GM06990 (cell line): ENCODE measurements at regions not wholly inside any gene's neighbourhood (a gene's known extent, or its start where the extent isn't known, plus 50 kb on each side); places are given as distances from the start of the nearest gene placed in this dataset.

Experiments used
- DNase-seq: peaks from one replicate; pipeline ENCODE4 v3.0.0-alpha.2; 2011; ENCODE audit not compliant: insufficient read length; ENCODE audit errors: extremely low read depth
- H3K27me3 ChIP-seq: replicated peaks from 2 replicates; pipeline ENCODE4 v1.6.0; 2011; ENCODE audit warnings: low read length; ENCODE audit not compliant: control insufficient read depth, insufficient read depth
- H3K36me3 ChIP-seq: 2 replicates; pipeline ENCODE4 v1.5.1; 2011; ENCODE audit warnings: low read length; ENCODE audit not compliant: control insufficient read depth, insufficient read depth
- H3K4me3 ChIP-seq: replicated peaks from 2 replicates; pipeline ENCODE4 v1.5.1; 2011; ENCODE audit warnings: low read depth, mild to moderate bottlenecking, control low read depth, low read length
- CTCF ChIP-seq: IDR thresholded peaks from 2 replicates; pipeline ENCODE4 v1.5.1; 2011; ENCODE audit warnings: low read length, control low read depth, mild to moderate bottlenecking, inconsistent platforms; ENCODE audit not compliant: insufficient read depth, poor library complexity, severe bottlenecking

GRCh38 chr10:47190301-47190700, 109.7 kb upstream of the GDF10 start:
- Histone ChIP-seq H3K27me3 (no peaks in the 10 kb centered on the region; the same call in 1 of the 2 replicates), H3K4me3 (no peak overlapping the region), H3K36me3 (no peaks in the 10 kb centered on the region)
- no peak for DNase-seq
- no peak for TF ChIP-seq CTCF

- no peak for DNase-seq
- H3K27me3 ChIP-seq = no peaks in the 10 kb centered on the region; the same call in 1 of the 2 replicates
- TF ChIP-seq CTCF = no peak
- H3K36me3 ChIP-seq = no peaks in the 10 kb centered on the region
- no peak overlapping the region for H3K4me3 ChIP-seq
Observed at GRCh38 chr10:47190802-47191450, 109.1 kb upstream of the GDF10 start.

GRCh38 chr10:47192273-47192672, 107.7 kb upstream of the GDF10 start:
- H3K27me3 ChIP-seq = no peaks in the 10 kb centered on the region; the same call in 1 of the 2 replicates
- TF ChIP-seq CTCF = no peak
- H3K36me3 ChIP-seq = no peaks in the 10 kb centered on the region
- no peak overlapping the region for H3K4me3 ChIP-seq
- DNase-seq = no peak

- H3K27me3 ChIP-seq = no peaks in the 10 kb centered on the region; the same call in 1 of the 2 replicates
- TF ChIP-seq CTCF = no peak
- no peaks in the 10 kb centered on the region for H3K36me3 ChIP-seq
- DNase-seq = no peak
- no peak overlapping the region for H3K4me3 ChIP-seq
Observed at GRCh38 chr10:47193666-47194065, 106.3 kb upstream of the GDF10 start.

- TF ChIP-seq CTCF = no peak
- no peak for DNase-seq
- no peaks in the 10 kb centered on the region for H3K36me3 ChIP-seq
- no peaks in the 10 kb centered on the region for H3K27me3 ChIP-seq
- H3K4me3 ChIP-seq = no peak overlapping the region
Observed at GRCh38 chr10:47195274-47195885, 104.6 kb upstream of the GDF10 start.
